ENCODE measurements at regions not wholly inside any gene's neighbourhood (a gene's known extent, or its start where the extent isn't known, plus 50 kb on each side); places are given as distances from the start of the nearest gene placed in this dataset.

- Histone ChIP-seq H3K27ac (ENCODE audit: low read depth, low read length) (no peak overlapping the region), H3K4me1 (ENCODE audit: control insufficient read depth, insufficient read depth, low read length) (no peaks in the 10 kb centered on the region), H3K4me3 (ENCODE audit: low read length) (no peak overlapping the region), H3K36me3 (ENCODE audit: control insufficient read depth, insufficient read depth, low read length) (no peaks in the 10 kb centered on the region), H3K27me3 (ENCODE audit: control insufficient read depth, insufficient read depth, low read length) (no peaks in the 10 kb centered on the region), H3K9ac (ENCODE audit: low read length) (no peak overlapping the region)
Observed at GRCh38 chr12:126538888-126539287, 1473.7 kb downstream of the AACS start.

GRCh38 chr12:126545411-126545810 is 1480.2 kb downstream of the AACS start:
- H3K36me3 ChIP-seq (ENCODE audit: control insufficient read depth, insufficient read depth, low read length): no peaks in the 10 kb centered on the region
- no peak overlapping the region for H3K27ac ChIP-seq (ENCODE audit: low read depth, low read length)
- H3K9ac ChIP-seq (ENCODE audit: low read length): no peak overlapping the region

GRCh38 chr12:126547905-126548304 is 1482.7 kb downstream of the AACS start:
- H3K27me3 ChIP-seq (ENCODE audit: control insufficient read depth, insufficient read depth, low read length): no peaks in the 10 kb centered on the region
- H3K4me1 ChIP-seq (ENCODE audit: control insufficient read depth, insufficient read depth, low read length): no peaks in the 10 kb centered on the region
- H3K36me3 ChIP-seq (ENCODE audit: control insufficient read depth, insufficient read depth, low read length): no peaks in the 10 kb centered on the region
- H3K4me3 ChIP-seq (ENCODE audit: low read length): no peak overlapping the region
- H3K9ac ChIP-seq (ENCODE audit: low read length): no peak overlapping the region
- no peak overlapping the region for H3K27ac ChIP-seq (ENCODE audit: low read depth, low read length)

More at GRCh38 chr12:126545411-126545810, 1480.2 kb downstream of the AACS start:
- Histone ChIP-seq H3K4me1 (ENCODE audit: control insufficient read depth, insufficient read depth, low read length) (no peaks in the 10 kb centered on the region), H3K4me3 (ENCODE audit: low read length) (no peak overlapping the region), H3K27me3 (ENCODE audit: control insufficient read depth, insufficient read depth, low read length) (no peaks in the 10 kb centered on the region)

GRCh38 chr12:126551869-126552268 is 1486.6 kb downstream of the AACS start:
- no peak overlapping the region for H3K9ac ChIP-seq (ENCODE audit: low read length)
- no peaks in the 10 kb centered on the region for H3K27me3 ChIP-seq (ENCODE audit: control insufficient read depth, insufficient read depth, low read length)
- no peak overlapping the region for H3K4me3 ChIP-seq (ENCODE audit: low read length)
- H3K4me1 ChIP-seq (ENCODE audit: control insufficient read depth, insufficient read depth, low read length): no peaks in the 10 kb centered on the region
- H3K27ac ChIP-seq (ENCODE audit: low read depth, low read length): no peak overlapping the region
- H3K36me3 ChIP-seq (ENCODE audit: control insufficient read depth, insufficient read depth, low read length): no peaks in the 10 kb centered on the region

GRCh38 chr12:126554625-126555024 is 1489.4 kb downstream of the AACS start:
- no peak overlapping the region for H3K4me3 ChIP-seq (ENCODE audit: low read length)
- no peaks in the 10 kb centered on the region for H3K4me1 ChIP-seq (ENCODE audit: control insufficient read depth, insufficient read depth, low read length)

GRCh38 chr12:126557659-126558058 is 1492.4 kb downstream of the AACS start:
- Histone ChIP-seq H3K4me3 (ENCODE audit: low read length) (no peak overlapping the region), H3K4me1 (ENCODE audit: control insufficient read depth, insufficient read depth, low read length) (no peaks in the 10 kb centered on the region), H3K36me3 (ENCODE audit: control insufficient read depth, insufficient read depth, low read length) (no peaks in the 10 kb centered on the region), H3K27me3 (ENCODE audit: control insufficient read depth, insufficient read depth, low read length) (no peaks in the 10 kb centered on the region), H3K9ac (ENCODE audit: low read length) (no peak overlapping the region), H3K27ac (ENCODE audit: low read depth, low read length) (no peak overlapping the region)

More at GRCh38 chr12:126554625-126555024, 1489.4 kb downstream of the AACS start:
- H3K36me3 ChIP-seq (ENCODE audit: control insufficient read depth, insufficient read depth, low read length): no peaks in the 10 kb centered on the region
- H3K27ac ChIP-seq (ENCODE audit: low read depth, low read length): no peak overlapping the region
- H3K27me3 ChIP-seq (ENCODE audit: control insufficient read depth, insufficient read depth, low read length): no peaks in the 10 kb centered on the region
- no peak overlapping the region for H3K9ac ChIP-seq (ENCODE audit: low read length)

- H3K36me3 ChIP-seq (ENCODE audit: control insufficient read depth, insufficient read depth, low read length): no peaks in the 10 kb centered on the region
- no peak overlapping the region for H3K27ac ChIP-seq (ENCODE audit: low read depth, low read length)
- no peak overlapping the region for H3K9ac ChIP-seq (ENCODE audit: low read length)
- H3K4me1 ChIP-seq (ENCODE audit: control insufficient read depth, insufficient read depth, low read length): no peaks in the 10 kb centered on the region
- H3K4me3 ChIP-seq (ENCODE audit: low read length): no peak overlapping the region
- H3K27me3 ChIP-seq (ENCODE audit: control insufficient read depth, insufficient read depth, low read length): no peaks in the 10 kb centered on the region
Observed at GRCh38 chr12:126558219-126558618, 1493.0 kb downstream of the AACS start.

GRCh38 chr12:126558810-126559209 is 1493.6 kb downstream of the AACS start:
- Histone ChIP-seq H3K4me3 (ENCODE audit: low read length) (no peak overlapping the region), H3K36me3 (ENCODE audit: control insufficient read depth, insufficient read depth, low read length) (no peaks in the 10 kb centered on the region), H3K27me3 (ENCODE audit: control insufficient read depth, insufficient read depth, low read length) (no peaks in the 10 kb centered on the region), H3K9ac (ENCODE audit: low read length) (no peak overlapping the region), H3K4me1 (ENCODE audit: control insufficient read depth, insufficient read depth, low read length) (no peaks in the 10 kb centered on the region), H3K27ac (ENCODE audit: low read depth, low read length) (no peak overlapping the region)

GRCh38 chr12:126567016-126567415 is 1501.8 kb downstream of the AACS start:
- Histone ChIP-seq H3K36me3 (ENCODE audit: control insufficient read depth, insufficient read depth, low read length) (no peaks in the 10 kb centered on the region), H3K4me1 (ENCODE audit: control insufficient read depth, insufficient read depth, low read length) (no peaks in the 10 kb centered on the region), H3K27ac (ENCODE audit: low read depth, low read length) (no peak overlapping the region), H3K9ac (ENCODE audit: low read length) (no peak overlapping the region), H3K4me3 (ENCODE audit: low read length) (no peak overlapping the region), H3K27me3 (ENCODE audit: control insufficient read depth, insufficient read depth, low read length) (no peaks in the 10 kb centered on the region)

GRCh38 chr12:126569706-126570105 is 1504.5 kb downstream of the AACS start:
- Histone ChIP-seq H3K27me3 (ENCODE audit: control insufficient read depth, insufficient read depth, low read length) (no peaks in the 10 kb centered on the region), H3K9ac (ENCODE audit: low read length) (no peak overlapping the region), H3K36me3 (ENCODE audit: control insufficient read depth, insufficient read depth, low read length) (no peaks in the 10 kb centered on the region), H3K27ac (ENCODE audit: low read depth, low read length) (no peak overlapping the region), H3K4me3 (ENCODE audit: low read length) (no peak overlapping the region), H3K4me1 (ENCODE audit: control insufficient read depth, insufficient read depth, low read length) (no peaks in the 10 kb centered on the region)

- Histone ChIP-seq H3K36me3 (ENCODE audit: control insufficient read depth, insufficient read depth, low read length) (no peaks in the 10 kb centered on the region), H3K9ac (ENCODE audit: low read length) (no peak overlapping the region), H3K4me1 (ENCODE audit: control insufficient read depth, insufficient read depth, low read length) (no peaks in the 10 kb centered on the region), H3K27me3 (ENCODE audit: control insufficient read depth, insufficient read depth, low read length) (no peaks in the 10 kb centered on the region), H3K27ac (ENCODE audit: low read depth, low read length) (no peak overlapping the region), H3K4me3 (ENCODE audit: low read length) (no peak overlapping the region)
Observed at GRCh38 chr12:126570566-126570965, 1505.3 kb downstream of the AACS start.

GRCh38 chr12:126572170-126572569 is 1506.9 kb downstream of the AACS start:
- Histone ChIP-seq H3K27ac (ENCODE audit: low read depth, low read length) (no peak overlapping the region), H3K4me1 (ENCODE audit: control insufficient read depth, insufficient read depth, low read length) (no peaks in the 10 kb centered on the region), H3K4me3 (ENCODE audit: low read length) (no peak overlapping the region), H3K36me3 (ENCODE audit: control insufficient read depth, insufficient read depth, low read length) (no peaks in the 10 kb centered on the region), H3K27me3 (ENCODE audit: control insufficient read depth, insufficient read depth, low read length) (no peaks in the 10 kb centered on the region), H3K9ac (ENCODE audit: low read length) (no peak overlapping the region)

- Histone ChIP-seq H3K4me1 (ENCODE audit: control insufficient read depth, insufficient read depth, low read length) (no peaks in the 10 kb centered on the region), H3K27ac (ENCODE audit: low read depth, low read length) (no peak overlapping the region), H3K9ac (ENCODE audit: low read length) (no peak overlapping the region), H3K4me3 (ENCODE audit: low read length) (no peak overlapping the region), H3K27me3 (ENCODE audit: control insufficient read depth, insufficient read depth, low read length) (no peaks in the 10 kb centered on the region), H3K36me3 (ENCODE audit: control insufficient read depth, insufficient read depth, low read length) (no peaks in the 10 kb centered on the region)
Observed at GRCh38 chr12:126581655-126582054, 1516.4 kb downstream of the AACS start.

All from rectal smooth muscle tissue (tissue), 1 donor.